ENCODE measurements at regions not wholly inside any gene's neighbourhood (a gene's known extent, or its start where the extent isn't known, plus 50 kb on each side); places are given as distances from the start of the nearest gene placed in this dataset.

- Histone ChIP-seq H3K27me3 (no peaks in the 10 kb centered on the region), H3K9me3 (replicated peaks) (no peaks in the 10 kb centered on the region; the same call in 1 of the 2 replicates), H3K27ac (no peak overlapping the region), H3K4me1 (no peaks in the 10 kb centered on the region), H3K4me3 (no peak overlapping the region), H3K36me3 (no peaks in the 10 kb centered on the region)
- peak; percentile 59 to 71 for DNase-seq
These were observed 72.0 kb upstream of the TMEM178A start for GRCh38 chr2:39593439-39594393.

GRCh38 chr2:39595116-39595515 lies 70.6 kb upstream of the TMEM178A start:
- no peak overlapping the region for H3K27ac ChIP-seq
- H3K36me3 ChIP-seq, result no peaks in the 10 kb centered on the region
- DNase-seq, result no peak
- no peak overlapping the region for H3K4me3 ChIP-seq
- H3K9me3 ChIP-seq (replicated peaks), result no peaks in the 10 kb centered on the region; the same call in 1 of the 2 replicates
- no peaks in the 10 kb centered on the region for H3K27me3 ChIP-seq
- no peaks in the 10 kb centered on the region for H3K4me1 ChIP-seq

DNA sequence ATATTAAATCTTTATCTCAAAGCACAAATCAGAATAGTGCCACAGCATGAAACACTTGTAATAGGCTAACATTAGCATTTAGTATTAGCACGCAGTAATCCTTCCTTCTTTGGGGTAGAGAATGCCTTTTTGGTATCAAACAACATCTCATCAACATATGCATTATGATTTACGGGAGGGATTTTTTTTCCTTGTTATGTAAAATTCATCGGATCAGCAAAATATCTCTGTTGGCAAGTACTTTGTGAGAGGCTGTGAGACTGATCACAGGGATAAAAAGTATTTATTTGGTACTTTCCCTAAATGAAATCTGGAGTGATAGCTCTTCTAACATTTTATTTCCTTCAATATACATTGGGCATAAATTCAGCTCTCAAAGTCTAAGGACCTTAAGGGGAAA lies 68.4 kb upstream of the TMEM178A start:
- H3K9me3 ChIP-seq (replicated peaks), result no peaks in the 10 kb centered on the region; the same call in 1 of the 2 replicates
- DNase-seq, result no peak
- no peaks in the 10 kb centered on the region for H3K36me3 ChIP-seq
- 0 out of 2 replicates have a peak, but pooled peaks cover under 1% of the 10 kb centered on the region for H3K4me1 ChIP-seq
- H3K27ac ChIP-seq, result no peak overlapping the region
- no peak overlapping the region for H3K4me3 ChIP-seq
- no peaks in the 10 kb centered on the region for H3K27me3 ChIP-seq

DNA sequence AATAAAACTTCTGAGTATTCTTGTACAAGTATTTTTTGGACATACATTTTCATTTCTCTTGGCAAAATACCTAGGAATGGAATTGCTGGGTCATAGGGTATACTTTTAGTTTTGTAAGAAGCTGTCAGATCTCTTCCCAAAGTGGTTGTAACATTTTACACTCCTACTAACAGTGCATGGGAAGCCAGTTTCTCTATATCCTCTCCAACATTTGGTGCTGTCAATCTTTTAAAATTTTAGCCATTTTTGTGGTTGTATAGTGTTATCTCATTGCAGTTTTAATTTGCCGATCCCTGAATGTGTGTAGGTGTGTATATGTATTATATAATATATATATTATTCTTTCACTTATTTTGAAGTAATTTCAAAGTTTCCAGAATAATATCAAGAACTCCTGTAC lies 63.1 kb upstream of the TMEM178A start:
- no peaks in the 10 kb centered on the region for H3K27me3 ChIP-seq
- DNase-seq, result peak in 1 of 2 experiments; percentile 67
- no peaks in the 10 kb centered on the region for H3K36me3 ChIP-seq
- no peak overlapping the region for H3K27ac ChIP-seq
- peaks cover 34% of the 10 kb centered on the region for H3K4me1 ChIP-seq
- H3K4me3 ChIP-seq, result no peak overlapping the region
- no peaks in the 10 kb centered on the region for H3K9me3 ChIP-seq (replicated peaks)

DNA sequence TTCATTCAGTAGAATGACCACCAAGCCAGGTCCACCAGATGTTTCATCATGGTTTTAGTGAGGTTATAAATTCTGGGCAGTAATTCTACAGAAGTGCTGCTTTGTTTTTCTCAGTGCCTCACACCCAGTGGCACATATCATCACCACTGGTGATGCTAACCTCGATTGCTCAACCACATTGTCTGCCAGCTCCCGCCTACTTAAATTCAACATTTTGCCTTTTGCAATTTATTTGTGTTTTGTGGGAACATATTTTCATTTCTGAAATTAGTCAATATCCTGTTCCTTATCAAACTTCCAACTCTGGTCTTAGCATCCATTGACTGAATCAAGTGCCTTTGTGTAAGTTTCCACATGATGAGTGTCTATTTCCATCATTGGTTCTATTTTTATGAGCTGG lies 62.3 kb upstream of the TMEM178A start:
- no peak for DNase-seq
- H3K27me3 ChIP-seq, result no peaks in the 10 kb centered on the region

GRCh38 chr2:39604866-39605265 lies 60.9 kb upstream of the TMEM178A start:
- no peak overlapping the region for H3K27ac ChIP-seq
- H3K36me3 ChIP-seq, result no peaks in the 10 kb centered on the region
- no peaks in the 10 kb centered on the region for H3K27me3 ChIP-seq
- no peaks in the 10 kb centered on the region for H3K9me3 ChIP-seq (replicated peaks)
- DNase-seq, result peak in 1 of 2 experiments; percentile 36
- no peak overlapping the region for H3K4me3 ChIP-seq
- H3K4me1 ChIP-seq, result peaks cover 41% of the 10 kb centered on the region

More for the DNA sequence above, 62.3 kb upstream of the TMEM178A start:
- peaks cover 41% of the 10 kb centered on the region for H3K4me1 ChIP-seq
- no peak overlapping the region for H3K4me3 ChIP-seq
- H3K36me3 ChIP-seq, result no peaks in the 10 kb centered on the region
- H3K27ac ChIP-seq, result no peak overlapping the region
- no peaks in the 10 kb centered on the region for H3K9me3 ChIP-seq (replicated peaks)

- Histone ChIP-seq H3K27me3 (no peaks in the 10 kb centered on the region), H3K9me3 (replicated peaks) (no peaks in the 10 kb centered on the region), H3K27ac (no peak overlapping the region), H3K4me3 (no peak overlapping the region), H3K36me3 (no peaks in the 10 kb centered on the region), H3K4me1 (peaks cover 44% of the 10 kb centered on the region)
- DNase-seq, result peak; percentile 53 to 63
These were observed 59.1 kb upstream of the TMEM178A start for GRCh38 chr2:39606585-39606984.

GRCh38 chr2:39607538-39608262 lies 58.0 kb upstream of the TMEM178A start:
- Histone ChIP-seq H3K9me3 (replicated peaks) (no peaks in the 10 kb centered on the region), H3K27ac (no peak overlapping the region), H3K36me3 (no peaks in the 10 kb centered on the region), H3K4me3 (no peak overlapping the region), H3K4me1 (peaks cover 39% of the 10 kb centered on the region), H3K27me3 (no peaks in the 10 kb centered on the region)
- DNase-seq, result no peak

DNA sequence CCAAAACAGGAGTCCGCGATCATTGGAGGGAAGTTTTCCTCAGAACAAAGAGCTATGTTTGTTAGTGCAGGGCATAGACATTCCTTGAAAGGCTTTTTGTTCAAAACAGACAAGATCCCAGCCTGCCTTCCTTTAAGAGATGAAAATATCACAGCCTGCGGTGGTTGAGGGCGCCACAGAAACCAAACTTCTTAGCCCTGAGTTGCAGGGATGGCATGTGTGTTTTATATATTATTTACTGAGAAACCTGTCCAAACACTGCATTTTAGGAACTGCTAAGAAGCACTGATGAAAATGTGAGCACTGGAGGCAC lies 57.5 kb upstream of the TMEM178A start:
- Histone ChIP-seq H3K27me3 (no peaks in the 10 kb centered on the region), H3K36me3 (no peaks in the 10 kb centered on the region), H3K4me1 (peaks cover 34% of the 10 kb centered on the region), H3K9me3 (replicated peaks) (no peaks in the 10 kb centered on the region), H3K27ac (no peak overlapping the region), H3K4me3 (no peak overlapping the region)
- no peak for DNase-seq

DNA sequence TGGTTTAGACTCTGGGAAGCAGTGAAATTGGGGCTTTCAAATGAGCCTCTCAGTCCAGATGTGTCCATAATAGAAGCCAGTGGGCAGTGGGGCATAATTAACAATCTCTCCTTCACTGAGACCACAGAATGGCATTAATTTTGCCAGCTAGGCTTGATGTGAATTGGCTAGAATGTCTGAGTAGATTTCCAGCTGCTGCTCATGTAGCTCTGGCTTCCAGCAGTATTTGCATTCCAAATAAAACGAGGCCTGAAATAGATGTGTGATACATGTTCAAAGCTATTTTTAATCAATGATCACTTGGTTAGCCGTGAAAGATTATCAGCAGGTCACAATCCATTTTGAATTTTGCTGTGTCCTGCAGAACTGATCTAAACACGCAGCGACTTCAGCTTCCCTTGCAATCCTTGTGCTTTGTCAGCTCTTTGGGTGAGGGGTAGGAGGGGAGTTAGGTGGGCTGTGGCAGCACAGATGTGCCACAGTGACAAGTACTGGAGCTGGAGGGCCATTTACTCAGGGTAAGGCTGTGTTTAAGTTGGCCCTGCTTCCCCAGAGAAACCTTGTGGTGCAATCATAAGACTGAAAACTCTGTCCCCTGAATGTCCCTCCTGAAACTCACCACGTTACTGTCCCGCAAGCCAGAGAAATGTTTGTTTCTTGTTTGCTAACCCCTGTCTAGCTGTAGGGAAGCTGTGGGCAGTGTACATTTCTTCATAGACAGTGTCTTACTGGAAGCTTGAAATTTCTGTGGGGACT lies 56.9 kb upstream of the TMEM178A start:
- Histone ChIP-seq H3K27ac (no peak overlapping the region), H3K9me3 (replicated peaks) (no peaks in the 10 kb centered on the region), H3K27me3 (no peaks in the 10 kb centered on the region), H3K36me3 (no peaks in the 10 kb centered on the region), H3K4me1 (peaks cover 34% of the 10 kb centered on the region), H3K4me3 (no peak overlapping the region)
- DNase-seq, result no peak

GRCh38 chr2:39609917-39610316 lies 55.8 kb upstream of the TMEM178A start:
- no peaks in the 10 kb centered on the region for H3K36me3 ChIP-seq
- no peaks in the 10 kb centered on the region for H3K9me3 ChIP-seq (replicated peaks)
- H3K27me3 ChIP-seq, result no peaks in the 10 kb centered on the region
- H3K4me3 ChIP-seq, result no peak overlapping the region
- peaks cover 31% of the 10 kb centered on the region for H3K4me1 ChIP-seq
- DNase-seq, result no peak
- no peak overlapping the region for H3K27ac ChIP-seq

GRCh38 chr2:39615675-39616074 lies 50.0 kb upstream of the TMEM178A start:
- H3K4me3 ChIP-seq, result no peak overlapping the region
- H3K27ac ChIP-seq, result no peak overlapping the region
- H3K36me3 ChIP-seq, result no peaks in the 10 kb centered on the region
- H3K4me1 ChIP-seq, result peaks cover 13% of the 10 kb centered on the region
- DNase-seq, result no peak
- H3K9me3 ChIP-seq (replicated peaks), result no peaks in the 10 kb centered on the region
- H3K27me3 ChIP-seq, result no peaks in the 10 kb centered on the region

All from SJCRH30 (cell line).